ENCODE measurements at regions not wholly inside any gene's neighbourhood (a gene's known extent, or its start where the extent isn't known, plus 50 kb on each side); places are given as distances from the start of the nearest gene placed in this dataset.

GRCh38 chr14:71441126-71441525 lies 491.1 kb upstream of the RGS6 start:
- ChIA-PET CTCF (interaction anchor here (0.8 kb wide), 1 partner anchor 12 kb away, joined by 4 read pairs; no protein-coding TSS in a partner anchor), POLR2A (no interaction called here)
- H2AFZ ChIP-seq (ENCODE audit: low read depth, low read length): no peak overlapping the region
- TF ChIP-seq EZH2 (IDR thresholded peaks at IDR 0.05; ENCODE audit: borderline replicate concordance, low read depth, low read length, severe bottlenecking): no peak
- TF ChIP-seq POLR2A (IDR thresholded peaks at IDR 0.05; ENCODE audit: low read depth, low read length): no peak
- TF ChIP-seq MAX (IDR thresholded peaks at IDR 0.05; ENCODE audit: insufficient read depth, insufficient read length): no peak
- no peak for TF ChIP-seq FOS (IDR thresholded peaks at IDR 0.05; ENCODE audit: borderline replicate concordance, insufficient read depth, low read length)
- no peak for TF ChIP-seq JUN (IDR thresholded peaks at IDR 0.05; ENCODE audit: borderline replicate concordance, insufficient read depth, insufficient read length, low read depth)
- no peak for TF ChIP-seq POLR2AphosphoS5 (IDR thresholded peaks at IDR 0.05; ENCODE audit: insufficient read depth, low read depth, low read length)
- TF ChIP-seq CTCF (IDR thresholded peaks at IDR 0.05; ENCODE audit: extremely low read depth in 1 of 2, insufficient read depth in 1 of 2, low read depth in 1 of 2, low read length in 2 of 2): no peak
- TF ChIP-seq GATA2 (IDR thresholded peaks at IDR 0.05; ENCODE audit: insufficient read depth, insufficient read length, low read depth, low read length): no peak
- no peak for TF ChIP-seq MYC (IDR thresholded peaks at IDR 0.05; ENCODE audit: low read depth, low read length)
- no peak overlapping the region for H3K27ac ChIP-seq (ENCODE audit: insufficient read depth, low read depth, low read length)
- no peaks in the 10 kb centered on the region for H3K36me3 ChIP-seq (ENCODE audit: control insufficient read depth in 2 of 2, extremely low read depth in 1 of 2, insufficient read depth in 2 of 2, low read length in 2 of 2)
- no peaks in the 10 kb centered on the region for H3K9me3 ChIP-seq (replicated peaks; ENCODE audit: control insufficient read depth, insufficient read depth, low read length)
- H3K9ac ChIP-seq (replicated peaks; ENCODE audit: extremely low read depth, insufficient read depth, low read length): no peak overlapping the region
- intact Hi-C loops (cut with micrococcal nuclease): no loop called here
- H3K4me1 ChIP-seq (ENCODE audit: control insufficient read depth, extremely low read depth, insufficient read depth, low read length): no peaks in the 10 kb centered on the region
- no TSS peak for BruUV-seq (replicated peaks)
- no peak overlapping the region for H3K4me2 ChIP-seq (ENCODE audit: insufficient read depth, low read length)
- no peaks in the 10 kb centered on the region for H3K79me2 ChIP-seq (ENCODE audit: control insufficient read depth, insufficient read depth, low read length)
- FAIRE-seq: no peak
- dilution Hi-C loops (cut with MboI; ENCODE audit: extremely low pct_ligation_motif_present, low sequenced_read_pairs): no loop called here
- H4K20me1 ChIP-seq (replicated peaks; ENCODE audit: control insufficient read depth, extremely low read depth, insufficient read depth, low read length): no peaks in the 10 kb centered on the region
- no peaks in the 10 kb centered on the region for H3K27me3 ChIP-seq (ENCODE audit: control insufficient read depth in 2 of 2, insufficient read depth in 2 of 2, low read length in 2 of 2)
- H3K9me1 ChIP-seq (replicated peaks; ENCODE audit: control insufficient read depth, extremely low read depth, insufficient read depth, low read length): peaks cover 2% of the 10 kb centered on the region
- no peak for DNase-seq (ENCODE audit: low read depth, low spot score)
- H3K4me3 ChIP-seq (replicated peaks in 1 of 3; ENCODE audit: insufficient read depth in 1 of 3, low read depth in 1 of 3, low read length in 3 of 3): no peak overlapping the region
